HCT116 (cell line): ENCODE measurements at regions not wholly inside any gene's neighbourhood (a gene's known extent, or its start where the extent isn't known, plus 50 kb on each side); places are given as distances from the start of the nearest gene placed in this dataset.

Experiments
- ATAC-seq: fragments of 200-7000 bp; cut with Tn5 transposase; 2 replicates; pipeline ENCODE4 v1.9.1; 2020; ENCODE audit warnings: mild to moderate bottlenecking, moderate library complexity
- BruUV-seq: library from RNA; stranded (reverse); fragments of 400-500 nt; replicated peaks from 2 replicates; lab custom pipeline; 2021; lab: Mats Ljungman, UMichigan
- CTCF ChIA-PET: fragments of 300-600 bp; sonication (Branson Sonifier 250); formaldehyde crosslinking; loops from one replicate; lab custom pipeline; 2021; ENCODE audit warnings: antibody characterized with exemption; lab: Charles Lee
- POLR2A ChIA-PET: fragments of 300-600, 350-600 bp; sonication (Branson Sonifier 250); formaldehyde crosslinking; loops from one replicate; lab custom pipeline; 2021; ENCODE audit warnings: antibody characterized with exemption; lab: Charles Lee
- RAD21 ChIA-PET, 2 experiments: fragments of 300-600 bp; sonication (Branson Sonifier 250); formaldehyde crosslinking; loops; one replicate each; lab custom pipeline; 2023; ENCODE audit warnings: low total read pairs in 2 of 2; ENCODE audit not compliant: uncharacterized antibody in 2 of 2, unreplicated experiment in 2 of 2, low non-redundant PET in 1 of 2; lab: Charles Lee
- DNase-seq: peaks from one replicate; pipeline ENCODE4 v3.0.0-alpha.2; 2010; ENCODE audit warnings: low read depth, low spot score
- H2AFZ ChIP-seq: fragments of 200-600 bp; shearing (Covaris generic), sonication (generic); 2 replicates; pipeline ENCODE4 v1.6.1; 2017; ENCODE audit warnings: low read depth, mixed run types, mixed read lengths, antibody characterized with exemption, low read length; ENCODE audit not compliant: poor library complexity, severe bottlenecking
- H3K27ac ChIP-seq: 2 replicates; pipeline ENCODE4 v1.5.1; 2012; ENCODE audit warnings: low read depth, low read length
- H3K27me3 ChIP-seq: fragments of 200-600 bp; sonication (generic); 2 replicates; pipeline ENCODE4 v1.6.1; 2016; ENCODE audit warnings: mixed run types, low read length, mixed read lengths; ENCODE audit not compliant: insufficient read depth
- H3K36me3 ChIP-seq, 2 experiments: fragments of 200-500 bp in 1 of 2; fragments of 200-600 bp in 1 of 2; sonication (Bioruptor generic) in 1 of 2; sonication (generic) in 1 of 2; 2 replicates each; pipeline versions ENCODE4 v1.5.1 to v1.6.1; 2014 to 2016; ENCODE audit warnings: low read length in 2 of 2, inconsistent platforms in 1 of 2, mixed read lengths in 1 of 2, mixed run types in 1 of 2; ENCODE audit not compliant: insufficient read depth in 2 of 2, control insufficient read depth in 1 of 2
- H3K4me1 ChIP-seq, 2 experiments: fragments of 200-600 bp in 1 of 2; sonication (generic) in 1 of 2; 2 replicates each; pipeline versions ENCODE4 v1.5.1 to v1.6.1; 2012 to 2017; ENCODE audit warnings: low read length in 2 of 2, inconsistent platforms in 1 of 2, mild to moderate bottlenecking in 1 of 2, mixed read lengths in 1 of 2, mixed run types in 1 of 2, moderate library complexity in 1 of 2; ENCODE audit not compliant: insufficient read depth in 2 of 2, control insufficient read depth in 1 of 2
- H3K4me2 ChIP-seq: fragments of 200-600 bp; sonication (generic); 2 replicates; pipeline ENCODE4 v1.6.1; 2017; ENCODE audit warnings: mixed run types, low read length, mixed read lengths
- H3K4me3 ChIP-seq, 2 experiments: fragments of 200-600 bp in 1 of 2; sonication (generic) in 1 of 2; replicated peaks in 1 of 2; 2 replicates each; pipeline ENCODE4 v1.5.1; 2011 to 2016; ENCODE audit warnings: low read length in 2 of 2, control low read depth in 1 of 2, low read depth in 1 of 2, mild to moderate bottlenecking in 1 of 2, mixed read lengths in 1 of 2, mixed run types in 1 of 2
- H3K79me2 ChIP-seq: fragments of 200-600 bp; sonication (generic); 2 replicates; pipeline ENCODE4 v1.6.1; 2017; ENCODE audit warnings: mild to moderate bottlenecking, mixed run types, low read length, moderate library complexity, mixed read lengths; ENCODE audit not compliant: insufficient read depth
- H3K9ac ChIP-seq: fragments of 200-600 bp; sonication (generic); 2 replicates; pipeline ENCODE4 v1.6.1; 2016; ENCODE audit warnings: low read length, mixed read lengths
- H3K9me2 ChIP-seq: fragments of 200-600 bp; sonication (generic), shearing (Covaris generic); 2 replicates; pipeline ENCODE4 v1.6.1; 2017; ENCODE audit warnings: mixed run types, mild to moderate bottlenecking, moderate library complexity; ENCODE audit not compliant: insufficient read depth
- H3K9me3 ChIP-seq, 2 experiments: fragments of 200-500 bp in 1 of 2; fragments of 200-600 bp in 1 of 2; sonication (Bioruptor generic) in 1 of 2; sonication (generic) in 1 of 2; 2 replicates each; pipeline ENCODE4 v1.6.1; 2014 to 2017; ENCODE audit warnings: low read length in 2 of 2, mixed read lengths in 2 of 2, inconsistent platforms in 1 of 2, low read depth in 1 of 2, mild to moderate bottlenecking in 1 of 2, mixed run types in 1 of 2, moderate library complexity in 1 of 2; ENCODE audit not compliant: control insufficient read depth in 1 of 2, insufficient read depth in 1 of 2
- H4K20me1 ChIP-seq: fragments of 200-600 bp; sonication (generic), shearing (Covaris generic); 2 replicates; pipeline ENCODE4 v1.6.1; 2017; ENCODE audit warnings: mixed run types, mild to moderate bottlenecking, moderate library complexity; ENCODE audit not compliant: insufficient read depth
- ATF3 ChIP-seq: IDR thresholded peaks from 2 replicates; pipeline ENCODE4 v1.6.1; 2012
- CBX3 ChIP-seq: IDR thresholded peaks from 2 replicates; pipeline ENCODE4 v1.6.1; 2012; ENCODE audit warnings: low read depth
- ELF1 ChIP-seq: IDR thresholded peaks from 2 replicates; pipeline ENCODE4 v1.6.1; 2012; ENCODE audit warnings: low read depth, borderline replicate concordance
- EZH2 ChIP-seq: fragments of 200-600 bp; sonication (generic); IDR thresholded peaks from 2 replicates; pipeline ENCODE4 v1.6.1; 2017; ENCODE audit warnings: antibody characterized with exemption, mixed run types
- EZH2phosphoT487 ChIP-seq: fragments of 200-600 bp; IDR thresholded peaks from 2 replicates; pipeline ENCODE4 v1.6.1; 2018; ENCODE audit warnings: antibody characterized with exemption, borderline replicate concordance
- FOSL1 ChIP-seq: IDR thresholded peaks from 2 replicates; pipeline ENCODE4 v1.6.1; 2012; ENCODE audit warnings: low read depth
- POLR2A ChIP-seq: IDR thresholded peaks from 2 replicates; pipeline ENCODE4 v1.7.0; 2011; ENCODE audit warnings: borderline replicate concordance; ENCODE audit not compliant: insufficient read depth, insufficient read length; ENCODE audit errors: extremely low read depth
- POLR2AphosphoS5 ChIP-seq: IDR thresholded peaks from 2 replicates; pipeline ENCODE4 v1.6.1; 2011; ENCODE audit warnings: mild to moderate bottlenecking, low read depth, low read length, moderate library complexity
- RAD21 ChIP-seq: IDR thresholded peaks from 2 replicates; pipeline ENCODE4 v1.6.1; 2012; ENCODE audit warnings: low read depth, mild to moderate bottlenecking
- SP1 ChIP-seq: IDR thresholded peaks from 2 replicates; pipeline ENCODE4 v1.6.1; 2012; ENCODE audit warnings: low read depth
- SRF ChIP-seq: IDR thresholded peaks from 2 replicates; pipeline ENCODE4 v1.6.1; 2012; ENCODE audit warnings: low read depth
- TCF7L2 ChIP-seq: IDR thresholded peaks from 2 replicates; pipeline ENCODE4 v1.7.0; 2011; ENCODE audit warnings: borderline replicate concordance, inconsistent platforms; ENCODE audit not compliant: insufficient read depth, insufficient read length; ENCODE audit errors: extremely low read depth
- YY1 ChIP-seq: IDR thresholded peaks from 2 replicates; pipeline ENCODE4 v1.6.1; 2011; ENCODE audit warnings: low read length, low read depth, moderate library complexity, mild to moderate bottlenecking; ENCODE audit not compliant: insufficient replicate concordance; ENCODE audit errors: extremely low read depth
- ZBTB33 ChIP-seq: IDR thresholded peaks from 2 replicates; pipeline ENCODE4 v1.6.1; 2011; ENCODE audit warnings: mild to moderate bottlenecking, low read length, moderate library complexity; ENCODE audit not compliant: insufficient replicate concordance; ENCODE audit errors: extremely low read depth
- ZFX ChIP-seq: fragments of 450-650 bp; IDR thresholded peaks from 2 replicates; pipeline ENCODE4 v1.6.1; 2017
- intact Hi-C: fragments of 100-400 bp; cut with micrococcal nuclease; formaldehyde crosslinking; loops from 2 replicates; pipeline ENCODE4 v1.10.0; 2022
- TF ChIP-seq, protein P1 (sequence below), 3 experiments: fragments of 200-600 bp in 1 of 3; sonication (generic) in 1 of 3; IDR thresholded peaks in 2 of 3; conservative IDR thresholded peaks in 1 of 3; 2 replicates each; pipeline ENCODE4 v1.5.1; 2012 to 2017; ENCODE audit warnings: low read depth in 2 of 3, low read length in 2 of 3, antibody characterized with exemption in 1 of 3, borderline replicate concordance in 1 of 3, control low read depth in 1 of 3, mild to moderate bottlenecking in 1 of 3, mixed read lengths in 1 of 3, mixed run types in 1 of 3, moderate library complexity in 1 of 3; ENCODE audit not compliant: insufficient read depth in 1 of 3
- TF ChIP-seq, protein P2 (sequence below): IDR thresholded peaks from 2 replicates; pipeline ENCODE4 v1.6.1; 2012; ENCODE audit warnings: low read depth
- TF ChIP-seq, protein P3 (sequence below): IDR thresholded peaks from 2 replicates; pipeline ENCODE4 v1.6.1; 2012

- no peak for ATAC-seq
- intact Hi-C loops, result no loop called here
- Histone ChIP-seq H3K27me3 (peaks cover 4% of the 10 kb centered on the region; the same call in 1 of the 2 replicates), H4K20me1 (no peaks in the 10 kb centered on the region), H3K9me3 (no peaks in the 10 kb centered on the region), H3K36me3 (no peaks in the 10 kb centered on the region), H3K9ac (no peak overlapping the region), H3K79me2 (no peaks in the 10 kb centered on the region), H3K27ac (no peak overlapping the region), H3K4me2 (no peak overlapping the region), H3K4me3 (no peak overlapping the region), H2AFZ (no peak overlapping the region), H3K4me1 (no peaks in the 10 kb centered on the region), H3K9me2 (no peaks in the 10 kb centered on the region)
- no peak for DNase-seq
- ChIA-PET POLR2A (no interaction called here), CTCF (no interaction called here), RAD21 (no interaction called here)
- no peak for TF ChIP-seq TCF7L2
- no peak for TF ChIP-seq SRF
- no peak for TF ChIP-seq FOSL1
- TF ChIP-seq POLR2A, result no peak
- TF ChIP-seq RAD21, result no peak
- TF ChIP-seq SP1, result no peak
- TF ChIP-seq CBX3, result no peak
- TF ChIP-seq ELF1, result no peak
- TF ChIP-seq, protein P1, sequence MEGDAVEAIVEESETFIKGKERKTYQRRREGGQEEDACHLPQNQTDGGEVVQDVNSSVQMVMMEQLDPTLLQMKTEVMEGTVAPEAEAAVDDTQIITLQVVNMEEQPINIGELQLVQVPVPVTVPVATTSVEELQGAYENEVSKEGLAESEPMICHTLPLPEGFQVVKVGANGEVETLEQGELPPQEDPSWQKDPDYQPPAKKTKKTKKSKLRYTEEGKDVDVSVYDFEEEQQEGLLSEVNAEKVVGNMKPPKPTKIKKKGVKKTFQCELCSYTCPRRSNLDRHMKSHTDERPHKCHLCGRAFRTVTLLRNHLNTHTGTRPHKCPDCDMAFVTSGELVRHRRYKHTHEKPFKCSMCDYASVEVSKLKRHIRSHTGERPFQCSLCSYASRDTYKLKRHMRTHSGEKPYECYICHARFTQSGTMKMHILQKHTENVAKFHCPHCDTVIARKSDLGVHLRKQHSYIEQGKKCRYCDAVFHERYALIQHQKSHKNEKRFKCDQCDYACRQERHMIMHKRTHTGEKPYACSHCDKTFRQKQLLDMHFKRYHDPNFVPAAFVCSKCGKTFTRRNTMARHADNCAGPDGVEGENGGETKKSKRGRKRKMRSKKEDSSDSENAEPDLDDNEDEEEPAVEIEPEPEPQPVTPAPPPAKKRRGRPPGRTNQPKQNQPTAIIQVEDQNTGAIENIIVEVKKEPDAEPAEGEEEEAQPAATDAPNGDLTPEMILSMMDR (IDR thresholded peaks at IDR 0.05 in 2 of 3, conservative IDR thresholded peaks at IDR 0.05 in 1 of 3; ENCODE audit: borderline replicate concordance in 1 of 3, insufficient read depth in 1 of 3, low read depth in 2 of 3, low read length in 2 of 3), result no peak
- TF ChIP-seq EZH2phosphoT487, result no peak
- TF ChIP-seq EZH2, result no peak
- no peak for TF ChIP-seq POLR2AphosphoS5
- TF ChIP-seq ZFX, result no peak
- TF ChIP-seq, protein P2, sequence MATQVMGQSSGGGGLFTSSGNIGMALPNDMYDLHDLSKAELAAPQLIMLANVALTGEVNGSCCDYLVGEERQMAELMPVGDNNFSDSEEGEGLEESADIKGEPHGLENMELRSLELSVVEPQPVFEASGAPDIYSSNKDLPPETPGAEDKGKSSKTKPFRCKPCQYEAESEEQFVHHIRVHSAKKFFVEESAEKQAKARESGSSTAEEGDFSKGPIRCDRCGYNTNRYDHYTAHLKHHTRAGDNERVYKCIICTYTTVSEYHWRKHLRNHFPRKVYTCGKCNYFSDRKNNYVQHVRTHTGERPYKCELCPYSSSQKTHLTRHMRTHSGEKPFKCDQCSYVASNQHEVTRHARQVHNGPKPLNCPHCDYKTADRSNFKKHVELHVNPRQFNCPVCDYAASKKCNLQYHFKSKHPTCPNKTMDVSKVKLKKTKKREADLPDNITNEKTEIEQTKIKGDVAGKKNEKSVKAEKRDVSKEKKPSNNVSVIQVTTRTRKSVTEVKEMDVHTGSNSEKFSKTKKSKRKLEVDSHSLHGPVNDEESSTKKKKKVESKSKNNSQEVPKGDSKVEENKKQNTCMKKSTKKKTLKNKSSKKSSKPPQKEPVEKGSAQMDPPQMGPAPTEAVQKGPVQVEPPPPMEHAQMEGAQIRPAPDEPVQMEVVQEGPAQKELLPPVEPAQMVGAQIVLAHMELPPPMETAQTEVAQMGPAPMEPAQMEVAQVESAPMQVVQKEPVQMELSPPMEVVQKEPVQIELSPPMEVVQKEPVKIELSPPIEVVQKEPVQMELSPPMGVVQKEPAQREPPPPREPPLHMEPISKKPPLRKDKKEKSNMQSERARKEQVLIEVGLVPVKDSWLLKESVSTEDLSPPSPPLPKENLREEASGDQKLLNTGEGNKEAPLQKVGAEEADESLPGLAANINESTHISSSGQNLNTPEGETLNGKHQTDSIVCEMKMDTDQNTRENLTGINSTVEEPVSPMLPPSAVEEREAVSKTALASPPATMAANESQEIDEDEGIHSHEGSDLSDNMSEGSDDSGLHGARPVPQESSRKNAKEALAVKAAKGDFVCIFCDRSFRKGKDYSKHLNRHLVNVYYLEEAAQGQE, result no peak
- TF ChIP-seq YY1, result no peak
- TF ChIP-seq, protein P3, sequence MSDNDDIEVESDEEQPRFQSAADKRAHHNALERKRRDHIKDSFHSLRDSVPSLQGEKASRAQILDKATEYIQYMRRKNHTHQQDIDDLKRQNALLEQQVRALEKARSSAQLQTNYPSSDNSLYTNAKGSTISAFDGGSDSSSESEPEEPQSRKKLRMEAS, result no peak
- TF ChIP-seq ATF3, result no peak
- TF ChIP-seq ZBTB33, result no peak
- BruUV-seq, result no TSS peak
These were observed 519.5 kb upstream of the CAMK1G start for GRCh38 chr1:209063767-209064659.
